AG04450 (cell line): ENCODE measurements at regions not wholly inside any gene's neighbourhood (a gene's known extent, or its start where the extent isn't known, plus 50 kb on each side); places are given as distances from the start of the nearest gene placed in this dataset.

Experiments used
- CTCF ChIA-PET: fragments of 300-600, 350-600 bp; formaldehyde crosslinking; extraction: SDS; loops from one replicate; lab custom pipeline; 2022; ENCODE audit warnings: antibody characterized with exemption, inconsistent platforms; lab: Charles Lee
- POLR2A ChIA-PET: fragments of 350-600 bp; formaldehyde crosslinking; extraction: SDS; loops from one replicate; lab custom pipeline; 2021; ENCODE audit warnings: antibody characterized with exemption, inconsistent platforms; lab: Yijun Ruan, JAX
- DNase-seq: peaks from one replicate; pipeline ENCODE4 v3.0.0-alpha.2; 2011; ENCODE audit warnings: low read depth, low spot score
- H3K27ac ChIP-seq: one replicate; pipeline ENCODE4 v1.5.1; 2012; ENCODE audit warnings: low read depth, low read length, control low read depth
- H3K27me3 ChIP-seq: one replicate; pipeline ENCODE4 v1.6.0; 2012; ENCODE audit warnings: low read length; ENCODE audit not compliant: control insufficient read depth, insufficient read depth
- H3K4me3 ChIP-seq: 2 replicates; pipeline ENCODE4 v1.5.1; 2011; ENCODE audit warnings: mild to moderate bottlenecking, low read depth, low read length, control low read depth
- H3K9me3 ChIP-seq: 2 replicates; pipeline ENCODE4 v1.5.1; 2012; ENCODE audit warnings: low read length; ENCODE audit not compliant: control insufficient read depth, insufficient read depth
- TF ChIP-seq, protein P1 (sequence below): IDR thresholded peaks from 2 replicates; pipeline ENCODE4 v1.5.1; 2011; ENCODE audit warnings: low read depth, low read length, control low read depth, inconsistent platforms

DNA sequence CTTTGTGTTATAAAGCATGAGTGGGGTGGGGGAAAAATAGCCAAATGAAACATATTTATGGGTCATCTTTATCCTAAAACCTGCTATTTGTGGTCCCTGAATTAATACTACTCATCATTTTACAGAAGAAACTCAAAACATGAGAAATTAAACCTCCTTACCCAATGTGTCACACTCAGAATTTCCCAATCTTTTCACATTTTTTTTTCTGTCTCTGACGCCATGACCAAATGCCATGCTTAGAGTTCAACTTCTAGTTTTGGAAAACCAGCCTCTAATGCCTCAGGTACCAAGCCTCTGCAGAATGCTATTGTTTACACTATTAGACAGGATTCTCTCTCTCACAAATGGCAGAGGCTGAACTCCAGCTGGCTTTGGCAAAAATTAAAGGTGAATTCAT, 505.5 kb upstream of the WWC1 start:
- no peaks in the 10 kb centered on the region for H3K27me3 ChIP-seq
- no peak overlapping the region for H3K4me3 ChIP-seq
- no peaks in the 10 kb centered on the region for H3K9me3 ChIP-seq
- TF ChIP-seq, protein P1, sequence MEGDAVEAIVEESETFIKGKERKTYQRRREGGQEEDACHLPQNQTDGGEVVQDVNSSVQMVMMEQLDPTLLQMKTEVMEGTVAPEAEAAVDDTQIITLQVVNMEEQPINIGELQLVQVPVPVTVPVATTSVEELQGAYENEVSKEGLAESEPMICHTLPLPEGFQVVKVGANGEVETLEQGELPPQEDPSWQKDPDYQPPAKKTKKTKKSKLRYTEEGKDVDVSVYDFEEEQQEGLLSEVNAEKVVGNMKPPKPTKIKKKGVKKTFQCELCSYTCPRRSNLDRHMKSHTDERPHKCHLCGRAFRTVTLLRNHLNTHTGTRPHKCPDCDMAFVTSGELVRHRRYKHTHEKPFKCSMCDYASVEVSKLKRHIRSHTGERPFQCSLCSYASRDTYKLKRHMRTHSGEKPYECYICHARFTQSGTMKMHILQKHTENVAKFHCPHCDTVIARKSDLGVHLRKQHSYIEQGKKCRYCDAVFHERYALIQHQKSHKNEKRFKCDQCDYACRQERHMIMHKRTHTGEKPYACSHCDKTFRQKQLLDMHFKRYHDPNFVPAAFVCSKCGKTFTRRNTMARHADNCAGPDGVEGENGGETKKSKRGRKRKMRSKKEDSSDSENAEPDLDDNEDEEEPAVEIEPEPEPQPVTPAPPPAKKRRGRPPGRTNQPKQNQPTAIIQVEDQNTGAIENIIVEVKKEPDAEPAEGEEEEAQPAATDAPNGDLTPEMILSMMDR, result no peak
- POLR2A ChIA-PET, result no interaction called here
- no peak overlapping the region for H3K27ac ChIP-seq
- DNase-seq, result no peak
- CTCF ChIA-PET, result interaction anchor here (0.8 to 1.2 kb wide), 2 partner anchors 63 to 235 kb away, joined by 3 to 5 read pairs; no protein-coding TSS in a partner anchor

- H3K27me3 ChIP-seq, result no peaks in the 10 kb centered on the region
- ChIA-PET CTCF (no interaction called here), POLR2A (no interaction called here)
- no peaks in the 10 kb centered on the region for H3K9me3 ChIP-seq
- H3K4me3 ChIP-seq, result no peak overlapping the region
- TF ChIP-seq, protein P1, result no peak
- no peak overlapping the region for H3K27ac ChIP-seq
- DNase-seq, result no peak
Measured at GRCh38 chr5:167786871-167787578, 504.4 kb upstream of the WWC1 start.

DNA sequence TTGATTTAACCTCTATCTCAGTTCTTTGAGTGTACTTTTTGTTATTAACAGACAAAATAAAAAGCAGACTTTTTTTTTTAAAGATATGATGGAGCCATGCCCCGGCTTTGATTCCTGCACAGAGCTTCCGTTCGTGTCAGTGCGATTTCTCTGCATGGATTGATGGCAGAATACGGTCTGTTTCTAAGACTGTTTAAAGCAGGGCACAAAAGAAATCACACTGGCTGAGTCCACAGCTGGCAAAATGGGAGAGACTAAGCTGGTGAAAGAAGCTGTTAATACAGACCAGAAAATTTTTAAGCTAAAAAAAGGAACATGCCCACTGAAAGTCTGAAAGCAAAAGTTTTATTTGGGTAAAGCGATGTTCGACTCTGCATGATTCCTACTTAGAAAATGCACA, 501.4 kb upstream of the WWC1 start:
- CTCF ChIA-PET, result interaction anchor here (1.5 kb wide), 1 partner anchor 67 kb away, joined by 6 read pairs; no protein-coding TSS in a partner anchor
- no peak for DNase-seq
- Histone ChIP-seq H3K27ac (no peak overlapping the region), H3K9me3 (no peaks in the 10 kb centered on the region), H3K27me3 (no peaks in the 10 kb centered on the region), H3K4me3 (no peak overlapping the region)
- TF ChIP-seq, protein P1, result no peak
- POLR2A ChIA-PET, result no interaction called here

DNA sequence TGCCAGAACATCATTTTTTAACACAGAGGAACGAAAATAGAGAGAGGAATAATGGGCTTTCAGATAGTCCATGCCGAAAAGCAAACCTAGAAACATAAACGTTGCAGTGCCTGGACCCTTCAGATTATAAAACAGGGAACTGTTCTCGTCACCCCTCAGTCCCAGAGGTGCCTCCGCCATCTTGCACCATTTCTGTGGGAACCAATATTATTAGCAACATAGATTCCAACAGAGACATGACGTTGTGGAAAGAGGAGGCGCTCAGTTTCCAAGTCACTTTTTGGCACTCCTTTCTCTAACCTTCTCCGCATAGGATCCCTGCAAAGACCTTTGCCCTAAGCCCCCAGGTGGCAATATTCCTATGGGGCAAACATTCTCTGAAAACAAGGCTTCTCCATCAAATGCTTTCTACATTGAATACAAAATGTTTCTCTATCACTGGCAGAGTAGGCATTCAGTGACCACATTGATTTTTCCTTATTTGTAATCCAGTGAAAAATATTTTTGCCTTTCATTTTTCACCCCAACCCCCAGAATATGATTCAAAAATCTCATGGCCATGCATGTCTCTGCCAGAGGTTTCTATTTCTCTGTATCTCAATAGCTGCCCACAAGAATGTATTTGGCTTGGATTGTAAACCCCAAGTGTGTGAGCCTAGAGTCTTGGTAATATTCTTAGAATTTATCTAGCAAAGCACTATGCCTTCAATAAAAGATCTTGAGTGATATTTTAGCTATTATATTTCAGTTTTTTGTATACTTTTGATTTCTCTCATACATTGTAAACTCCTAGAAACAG, 500.8 kb upstream of the WWC1 start:
- Histone ChIP-seq H3K27ac (no peak overlapping the region), H3K4me3 (no peak overlapping the region), H3K9me3 (no peaks in the 10 kb centered on the region), H3K27me3 (no peaks in the 10 kb centered on the region)
- ChIA-PET CTCF (interaction anchor here (1.5 kb wide), 1 partner anchor 68 kb away, joined by 6 read pairs; no protein-coding TSS in a partner anchor), POLR2A (no interaction called here)
- DNase-seq, result no peak
- TF ChIP-seq, protein P1, result no peak

- DNase-seq, result no peak
- ChIA-PET POLR2A (no interaction called here), CTCF (no interaction called here)
- no peaks in the 10 kb centered on the region for H3K9me3 ChIP-seq
- no peak overlapping the region for H3K4me3 ChIP-seq
- H3K27me3 ChIP-seq, result no peaks in the 10 kb centered on the region
- H3K27ac ChIP-seq, result no peak overlapping the region
- TF ChIP-seq, protein P1, result no peak
Measured at GRCh38 chr5:167792514-167792913, 498.9 kb upstream of the WWC1 start.
